Keratinocyte (primary cell): ENCODE measurements at regions not wholly inside any gene's neighbourhood (a gene's known extent, or its start where the extent isn't known, plus 50 kb on each side); places are given as distances from the start of the nearest gene placed in this dataset.

ENCODE experiments used
- DNase-seq: peaks from one replicate; pipeline ENCODE4 v3.0.0-alpha.2; 2011; ENCODE audit warnings: low read depth, missing footprints, low spot score
- FAIRE-seq: peaks from 2 replicates; lab custom pipeline; 2011; peaks lifted over from hg19 to GRCh38; lab: Jason Lieb, UNC
- H2AFZ ChIP-seq: 2 replicates; pipeline ENCODE4 v1.6.0; 2012; ENCODE audit warnings: low read length, control low read depth, inconsistent platforms; ENCODE audit not compliant: control insufficient read depth
- H3K27ac ChIP-seq: 2 replicates; pipeline ENCODE4 v1.5.1; 2011; ENCODE audit warnings: low read length; ENCODE audit not compliant: control insufficient read depth, insufficient read depth
- H3K27me3 ChIP-seq: 3 replicates; pipeline ENCODE4 v1.6.0; 2011; ENCODE audit warnings: low read length; ENCODE audit not compliant: control insufficient read depth, insufficient read depth; ENCODE audit errors: extremely low read depth
- H3K36me3 ChIP-seq, 2 experiments: 2 replicates in 1 of 2; 3 replicates in 1 of 2; pipeline ENCODE4 v1.5.1; 2011; ENCODE audit warnings: low read length in 2 of 2, mild to moderate bottlenecking in 1 of 2; ENCODE audit not compliant: control insufficient read depth in 2 of 2, insufficient read depth in 2 of 2; ENCODE audit errors: extremely low read depth in 1 of 2
- H3K4me1 ChIP-seq: 3 replicates; pipeline ENCODE4 v1.5.1; 2011; ENCODE audit warnings: low read length; ENCODE audit not compliant: control insufficient read depth, insufficient read depth; ENCODE audit errors: extremely low read depth
- H3K4me2 ChIP-seq: 3 replicates; pipeline ENCODE4 v1.6.0; 2011; ENCODE audit warnings: low read depth, low read length; ENCODE audit not compliant: control insufficient read depth, insufficient read depth; ENCODE audit errors: extremely low read depth
- H3K4me3 ChIP-seq, 3 experiments: fragments of 200-600 bp in 1 of 3; sonication (generic) in 1 of 3; 2 replicates in 2 of 3; 3 replicates in 1 of 3; pipeline ENCODE4 v1.5.1; 2011 to 2016; ENCODE audit warnings: low read length in 3 of 3, mild to moderate bottlenecking in 3 of 3, control low read depth in 2 of 3, inconsistent platforms in 1 of 3, low read depth in 1 of 3, mixed read lengths in 1 of 3, mixed run types in 1 of 3, moderate library complexity in 1 of 3; ENCODE audit not compliant: control insufficient read depth in 2 of 3, insufficient read depth in 2 of 3; ENCODE audit errors: extremely low read depth in 1 of 3
- H3K79me2 ChIP-seq: 2 replicates; pipeline ENCODE4 v1.6.0; 2012; ENCODE audit warnings: low read length; ENCODE audit not compliant: control insufficient read depth, insufficient read depth
- H3K9ac ChIP-seq: 3 replicates; pipeline ENCODE4 v1.6.0; 2011; ENCODE audit warnings: low read length; ENCODE audit not compliant: control insufficient read depth, insufficient read depth; ENCODE audit errors: extremely low read depth
- H3K9me1 ChIP-seq: 3 replicates; pipeline ENCODE4 v1.6.0; 2011; ENCODE audit warnings: low read length; ENCODE audit not compliant: control insufficient read depth, insufficient read depth; ENCODE audit errors: extremely low read depth
- H3K9me3 ChIP-seq: 2 replicates; pipeline ENCODE4 v1.5.1; 2012; ENCODE audit warnings: low read depth, low read length; ENCODE audit not compliant: control insufficient read depth
- H4K20me1 ChIP-seq: 3 replicates; pipeline ENCODE4 v1.6.0; 2011; ENCODE audit warnings: low read length; ENCODE audit not compliant: control insufficient read depth, insufficient read depth; ENCODE audit errors: extremely low read depth
- EZH2 ChIP-seq: IDR thresholded peaks from one replicate; pipeline ENCODE4 v1.6.1; 2012; ENCODE audit warnings: inconsistent platforms, mild to moderate bottlenecking, low read length, moderate library complexity
- dilution Hi-C: fragments of 300-500 bp; cut with MboI; formaldehyde crosslinking; loops from one replicate; pipeline ENCODE4 v1.7.0; 2020; ENCODE audit warnings: low sequenced_read_pairs; ENCODE audit not compliant: extremely low pct_ligation_motif_present
- TF ChIP-seq, protein P1 (sequence below), 3 experiments: IDR thresholded peaks in 1 of 3; conservative IDR thresholded peaks in 1 of 3; optimal IDR thresholded peaks in 1 of 3; 2 replicates in 2 of 3; 3 replicates in 1 of 3; pipeline versions ENCODE3 to v1.5.1; 2011; ENCODE audit warnings: low read length in 3 of 3, mild to moderate bottlenecking in 3 of 3, moderate library complexity in 2 of 3, control low read depth in 1 of 3, inconsistent platforms in 1 of 3; ENCODE audit not compliant: insufficient read depth in 2 of 3; ENCODE audit errors: extremely low read depth in 1 of 3

DNA sequence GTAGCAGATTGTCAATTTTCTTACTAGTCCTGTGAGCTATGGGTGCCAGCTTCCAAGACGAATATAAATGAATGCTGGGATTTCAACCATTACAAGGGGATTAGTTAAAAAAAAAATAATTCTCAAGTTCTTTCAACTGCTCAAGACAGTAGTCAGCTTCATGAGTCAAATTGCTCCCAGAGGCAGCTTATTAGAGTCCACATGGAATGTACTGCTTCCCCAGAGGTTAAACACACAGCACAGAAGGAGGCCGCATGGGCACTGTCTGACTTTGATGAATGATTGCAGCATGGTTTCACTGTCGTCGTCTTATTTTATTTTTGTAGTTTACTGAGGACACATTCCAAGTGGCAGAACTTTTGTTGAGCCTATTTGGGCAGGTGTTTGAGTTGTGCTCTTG, 563.2 kb downstream of the TMEM135 start:
- no peaks in the 10 kb centered on the region for H3K79me2 ChIP-seq
- H3K27ac ChIP-seq = no peak overlapping the region
- dilution Hi-C loops = no loop called here
- TF ChIP-seq, protein P1, sequence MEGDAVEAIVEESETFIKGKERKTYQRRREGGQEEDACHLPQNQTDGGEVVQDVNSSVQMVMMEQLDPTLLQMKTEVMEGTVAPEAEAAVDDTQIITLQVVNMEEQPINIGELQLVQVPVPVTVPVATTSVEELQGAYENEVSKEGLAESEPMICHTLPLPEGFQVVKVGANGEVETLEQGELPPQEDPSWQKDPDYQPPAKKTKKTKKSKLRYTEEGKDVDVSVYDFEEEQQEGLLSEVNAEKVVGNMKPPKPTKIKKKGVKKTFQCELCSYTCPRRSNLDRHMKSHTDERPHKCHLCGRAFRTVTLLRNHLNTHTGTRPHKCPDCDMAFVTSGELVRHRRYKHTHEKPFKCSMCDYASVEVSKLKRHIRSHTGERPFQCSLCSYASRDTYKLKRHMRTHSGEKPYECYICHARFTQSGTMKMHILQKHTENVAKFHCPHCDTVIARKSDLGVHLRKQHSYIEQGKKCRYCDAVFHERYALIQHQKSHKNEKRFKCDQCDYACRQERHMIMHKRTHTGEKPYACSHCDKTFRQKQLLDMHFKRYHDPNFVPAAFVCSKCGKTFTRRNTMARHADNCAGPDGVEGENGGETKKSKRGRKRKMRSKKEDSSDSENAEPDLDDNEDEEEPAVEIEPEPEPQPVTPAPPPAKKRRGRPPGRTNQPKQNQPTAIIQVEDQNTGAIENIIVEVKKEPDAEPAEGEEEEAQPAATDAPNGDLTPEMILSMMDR (optimal IDR thresholded peaks at IDR 0.05 in 1 of 3, IDR thresholded peaks at IDR 0.05 in 1 of 3, conservative IDR thresholded peaks at IDR 0.05 in 1 of 3; ENCODE audit: extremely low read depth in 1 of 3, insufficient read depth in 2 of 3, low read length in 3 of 3) = no peak
- TF ChIP-seq EZH2 = no peak
- FAIRE-seq (no peak), DNase-seq (no peak)
- H3K27me3 ChIP-seq = no peaks in the 10 kb centered on the region
- H2AFZ ChIP-seq = no peak overlapping the region
- H3K9me1 ChIP-seq = no peaks in the 10 kb centered on the region
- no peaks in the 10 kb centered on the region for H4K20me1 ChIP-seq
- no peak overlapping the region for H3K4me3 ChIP-seq
- H3K9me3 ChIP-seq = no peaks in the 10 kb centered on the region
- H3K9ac ChIP-seq = no peak overlapping the region
- H3K4me1 ChIP-seq = peaks cover 9% of the 10 kb centered on the region
- no peaks in the 10 kb centered on the region for H3K36me3 ChIP-seq
- H3K4me2 ChIP-seq = no peak overlapping the region

DNA sequence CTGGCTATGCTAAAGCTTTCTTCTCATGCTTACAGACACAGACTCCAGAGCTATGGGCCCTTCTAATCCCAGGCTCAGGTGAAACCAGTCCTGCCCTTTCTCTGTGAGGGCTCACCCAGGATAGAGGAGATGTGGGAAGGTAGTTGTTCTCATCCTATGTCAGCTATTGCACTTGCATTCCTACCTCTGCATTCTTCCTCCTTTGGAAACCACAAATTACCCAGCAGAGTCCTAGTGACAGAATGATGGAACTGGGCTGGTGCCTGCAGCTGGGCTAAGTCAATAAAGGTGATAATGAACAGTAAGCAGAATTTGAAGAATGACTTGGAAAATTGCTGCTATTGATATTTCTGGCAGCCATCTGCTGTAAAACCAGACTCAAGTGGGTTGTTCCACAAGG, 560.0 kb downstream of the TMEM135 start:
- Histone ChIP-seq H3K79me2 (no peaks in the 10 kb centered on the region), H3K9me1 (no peaks in the 10 kb centered on the region), H3K36me3 (no peaks in the 10 kb centered on the region), H3K9me3 (no peaks in the 10 kb centered on the region), H3K9ac (no peak overlapping the region), H3K4me3 (no peak overlapping the region), H2AFZ (no peak overlapping the region), H3K4me1 (no peaks in the 10 kb centered on the region), H3K4me2 (no peak overlapping the region), H3K27ac (no peak overlapping the region), H4K20me1 (no peaks in the 10 kb centered on the region), H3K27me3 (no peaks in the 10 kb centered on the region)
- FAIRE-seq (no peak), DNase-seq (no peak)
- TF ChIP-seq, protein P1 (optimal IDR thresholded peaks at IDR 0.05 in 1 of 3, IDR thresholded peaks at IDR 0.05 in 1 of 3, conservative IDR thresholded peaks at IDR 0.05 in 1 of 3; ENCODE audit: extremely low read depth in 1 of 3, insufficient read depth in 2 of 3, low read length in 3 of 3) = no peak
- TF ChIP-seq EZH2 = no peak
- dilution Hi-C loops = no loop called here
